ENCODE measurements at regions not wholly inside any gene's neighbourhood (a gene's known extent, or its start where the extent isn't known, plus 50 kb on each side); places are given as distances from the start of the nearest gene placed in this dataset.

DNA sequence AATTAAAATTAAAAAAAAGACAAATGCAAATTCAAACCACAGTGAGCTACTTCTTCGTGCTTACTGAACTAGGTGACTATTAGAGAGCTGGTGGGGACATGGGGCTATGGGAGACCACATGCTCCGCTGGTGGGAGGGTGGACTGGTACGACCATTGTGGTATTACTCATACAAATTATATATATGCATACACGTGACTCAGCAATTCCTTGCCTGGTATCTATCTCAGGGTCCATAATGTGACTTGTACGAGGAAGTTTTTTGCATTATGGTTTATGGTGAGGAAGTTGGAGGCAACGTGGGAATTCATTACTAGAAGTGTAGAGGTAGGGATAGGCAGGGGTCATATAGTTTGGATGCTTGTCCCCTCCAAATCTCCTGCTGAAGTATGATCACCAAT is 1112.7 kb downstream of the TYW1 start:
- ChIA-PET CTCF (no interaction called here), POLR2A (ENCODE audit: unreplicated experiment) (no interaction called here)
- TF ChIP-seq EZH2 (IDR thresholded peaks at IDR 0.05; ENCODE audit: low read length, unreplicated experiment) (no peak), EZH2phosphoT487 (IDR thresholded peaks at IDR 0.05; ENCODE audit: borderline replicate concordance, low read length) (no peak)
- TF ChIP-seq, protein P1, sequence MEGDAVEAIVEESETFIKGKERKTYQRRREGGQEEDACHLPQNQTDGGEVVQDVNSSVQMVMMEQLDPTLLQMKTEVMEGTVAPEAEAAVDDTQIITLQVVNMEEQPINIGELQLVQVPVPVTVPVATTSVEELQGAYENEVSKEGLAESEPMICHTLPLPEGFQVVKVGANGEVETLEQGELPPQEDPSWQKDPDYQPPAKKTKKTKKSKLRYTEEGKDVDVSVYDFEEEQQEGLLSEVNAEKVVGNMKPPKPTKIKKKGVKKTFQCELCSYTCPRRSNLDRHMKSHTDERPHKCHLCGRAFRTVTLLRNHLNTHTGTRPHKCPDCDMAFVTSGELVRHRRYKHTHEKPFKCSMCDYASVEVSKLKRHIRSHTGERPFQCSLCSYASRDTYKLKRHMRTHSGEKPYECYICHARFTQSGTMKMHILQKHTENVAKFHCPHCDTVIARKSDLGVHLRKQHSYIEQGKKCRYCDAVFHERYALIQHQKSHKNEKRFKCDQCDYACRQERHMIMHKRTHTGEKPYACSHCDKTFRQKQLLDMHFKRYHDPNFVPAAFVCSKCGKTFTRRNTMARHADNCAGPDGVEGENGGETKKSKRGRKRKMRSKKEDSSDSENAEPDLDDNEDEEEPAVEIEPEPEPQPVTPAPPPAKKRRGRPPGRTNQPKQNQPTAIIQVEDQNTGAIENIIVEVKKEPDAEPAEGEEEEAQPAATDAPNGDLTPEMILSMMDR (conservative IDR thresholded peaks at IDR 0.05; ENCODE audit: low read depth, low read length): no peak

DNA sequence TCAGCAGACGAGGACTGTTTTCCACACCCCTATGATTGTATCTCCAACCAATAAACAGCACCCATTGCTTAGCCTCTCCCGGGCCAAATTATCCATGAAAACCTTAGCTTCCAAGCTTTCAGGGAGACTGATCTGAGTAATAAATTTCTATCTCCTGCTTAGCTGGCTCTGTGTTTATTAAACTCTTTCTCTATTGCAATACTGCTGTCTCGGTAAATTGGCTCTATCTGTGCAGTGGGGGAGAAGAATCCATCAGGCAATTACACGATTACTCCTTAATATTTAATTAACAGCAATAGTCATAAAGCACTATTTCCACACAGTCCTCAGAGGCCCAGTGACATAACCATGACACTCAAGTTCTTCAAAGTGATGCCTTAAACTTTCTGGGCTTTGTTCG is 1122.8 kb downstream of the TYW1 start:
- CTCF ChIA-PET: no interaction called here
- DNase-seq: no peak
- intact Hi-C loops (cut with micrococcal nuclease): no loop called here

More for the DNA sequence above, 1112.7 kb downstream of the TYW1 start:
- DNase-seq (no peak), ATAC-seq (no peak)
- Histone ChIP-seq H3K9ac (ENCODE audit: low read length) (no peak overlapping the region), H4K20me1 (ENCODE audit: low read length) (no peaks in the 10 kb centered on the region), H3F3A (ENCODE audit: low read length, unreplicated experiment) (no peaks in the 10 kb centered on the region), H3K9me3 (ENCODE audit: low read length) (no peaks in the 10 kb centered on the region), H3K27me3 (ENCODE audit: low read length) (no peaks in the 10 kb centered on the region), H3K4me2 (ENCODE audit: low read length) (no peak overlapping the region), H3K4me1 (ENCODE audit: insufficient read depth, low read length) (no peaks in the 10 kb centered on the region), H3K4me3 (ENCODE audit: low read length) (no peak overlapping the region), H2AFZ (ENCODE audit: low read length) (no peak overlapping the region), H3K36me3 (ENCODE audit: low read depth, low read length) (no peaks in the 10 kb centered on the region), H3K9me2 (replicated peaks; ENCODE audit: low read length) (no peaks in the 10 kb centered on the region), H3K27ac (ENCODE audit: low read length) (no peak overlapping the region), H3K79me2 (ENCODE audit: low read length) (no peaks in the 10 kb centered on the region)
- BruUV-seq (replicated peaks): no TSS peak
- intact Hi-C loops (cut with micrococcal nuclease): no loop called here

DNA sequence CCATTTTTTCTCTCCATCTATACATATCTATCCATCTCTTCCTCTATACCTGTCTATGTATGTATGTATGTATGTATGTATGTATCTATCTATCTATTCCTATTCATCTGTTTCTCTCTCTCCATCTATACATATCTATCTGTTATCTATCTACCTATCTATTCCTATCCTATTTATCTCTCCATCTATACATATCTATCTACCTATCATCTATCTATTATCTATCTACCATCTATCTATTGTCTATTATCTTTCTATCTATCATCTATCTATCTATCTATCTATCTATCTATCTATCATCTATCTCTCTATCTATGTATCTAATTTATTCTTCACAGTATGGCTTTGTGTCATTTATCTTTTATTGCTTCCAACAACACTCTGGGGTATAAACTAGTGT is 1124.4 kb downstream of the TYW1 start:
- H3K9me2 ChIP-seq (replicated peaks; ENCODE audit: low read length): no peaks in the 10 kb centered on the region
- H3K4me3 ChIP-seq (ENCODE audit: low read length): no peak overlapping the region
- ChIA-PET POLR2A (ENCODE audit: unreplicated experiment) (no interaction called here), CTCF (no interaction called here)
- no peaks in the 10 kb centered on the region for H3K36me3 ChIP-seq (ENCODE audit: low read depth, low read length)
- peaks cover 17% of the 10 kb centered on the region for H3K9me3 ChIP-seq (ENCODE audit: low read length)
- H3K9ac ChIP-seq (ENCODE audit: low read length): no peak overlapping the region
- no peak for DNase-seq
- H2AFZ ChIP-seq (ENCODE audit: low read length): no peak overlapping the region
- intact Hi-C loops (cut with micrococcal nuclease): no loop called here
- no peak overlapping the region for H3K4me2 ChIP-seq (ENCODE audit: low read length)
- ATAC-seq: no peak
- H3F3A ChIP-seq (ENCODE audit: low read length, unreplicated experiment): no peaks in the 10 kb centered on the region
- H3K79me2 ChIP-seq (ENCODE audit: low read length): no peaks in the 10 kb centered on the region
- TF ChIP-seq EZH2phosphoT487 (IDR thresholded peaks at IDR 0.05; ENCODE audit: borderline replicate concordance, low read length): no peak
- H3K27ac ChIP-seq (ENCODE audit: low read length): no peak overlapping the region
- BruUV-seq (replicated peaks): no TSS peak
- no peaks in the 10 kb centered on the region for H3K27me3 ChIP-seq (ENCODE audit: low read length)
- no peaks in the 10 kb centered on the region for H4K20me1 ChIP-seq (ENCODE audit: low read length)
- no peaks in the 10 kb centered on the region for H3K4me1 ChIP-seq (ENCODE audit: insufficient read depth, low read length)

More for the DNA sequence above, 1122.8 kb downstream of the TYW1 start:
- Histone ChIP-seq H3K27me3 (ENCODE audit: low read length) (no peaks in the 10 kb centered on the region), H3K9me2 (replicated peaks; ENCODE audit: low read length) (no peaks in the 10 kb centered on the region), H3K4me1 (ENCODE audit: insufficient read depth, low read length) (no peaks in the 10 kb centered on the region), H3K79me2 (ENCODE audit: low read length) (no peaks in the 10 kb centered on the region), H3K4me3 (ENCODE audit: low read length) (no peak overlapping the region), H2AFZ (ENCODE audit: low read length) (no peak overlapping the region), H4K20me1 (ENCODE audit: low read length) (no peaks in the 10 kb centered on the region), H3F3A (ENCODE audit: low read length, unreplicated experiment) (no peaks in the 10 kb centered on the region), H3K27ac (ENCODE audit: low read length) (no peak overlapping the region), H3K9me3 (ENCODE audit: low read length) (peaks cover 12% of the 10 kb centered on the region; the same call in 1 of the 2 replicates), H3K4me2 (ENCODE audit: low read length) (no peak overlapping the region), H3K9ac (ENCODE audit: low read length) (no peak overlapping the region), H3K36me3 (ENCODE audit: low read depth, low read length) (no peaks in the 10 kb centered on the region)
- BruUV-seq (replicated peaks): no TSS peak
- no peak for ATAC-seq
- POLR2A ChIA-PET (ENCODE audit: unreplicated experiment): no interaction called here
- no peak for TF ChIP-seq EZH2phosphoT487 (IDR thresholded peaks at IDR 0.05; ENCODE audit: borderline replicate concordance, low read length)
- no peak for TF ChIP-seq EZH2 (IDR thresholded peaks at IDR 0.05; ENCODE audit: low read length, unreplicated experiment)
- TF ChIP-seq, protein P1 (conservative IDR thresholded peaks at IDR 0.05; ENCODE audit: low read depth, low read length): no peak
